ENCODE measurements at regions not wholly inside any gene's neighbourhood (a gene's known extent, or its start where the extent isn't known, plus 50 kb on each side); places are given as distances from the start of the nearest gene placed in this dataset.
"Not testable (repeated sequence)": the region's sequence is repeated elsewhere in the genome, so short reads cannot be mapped to it uniquely, and the experiment has no call there.

DNA sequence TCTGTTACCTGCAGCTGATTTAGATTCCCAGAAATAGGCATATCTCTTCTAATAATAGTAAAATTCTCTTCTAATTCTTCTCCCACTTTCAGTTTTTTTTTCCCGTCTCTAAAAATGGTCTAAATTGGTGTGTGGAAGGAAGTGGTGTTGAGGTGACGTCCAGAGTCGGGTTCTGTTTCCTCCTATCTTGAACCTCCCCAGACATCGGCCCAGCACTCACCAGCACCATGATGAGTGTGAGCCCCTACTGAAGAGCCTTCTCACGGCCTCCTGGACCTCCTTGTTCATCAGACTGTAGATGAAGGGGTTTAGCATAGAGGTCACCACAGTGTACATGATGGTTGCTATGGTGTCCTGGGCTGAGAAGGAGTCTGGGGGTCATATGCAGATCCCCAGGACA, 53.5 kb upstream of the FAM153A start:
- TF ChIP-seq CTCF (IDR thresholded peaks at IDR 0.05; ENCODE audit: low read depth, low read length); MYC (IDR thresholded peaks at IDR 0.05; ENCODE audit: low read depth, low read length); POLR2A (IDR thresholded peaks at IDR 0.05; ENCODE audit: extremely low read depth, insufficient read length); MAX (IDR thresholded peaks at IDR 0.05; ENCODE audit: low read depth, low read length): not testable (repeated sequence)
